Neural cell (in vitro differentiated cells): ENCODE measurements at regions not wholly inside any gene's neighbourhood (a gene's known extent, or its start where the extent isn't known, plus 50 kb on each side); places are given as distances from the start of the nearest gene placed in this dataset.

Source experiments
- CTCF ChIP-seq: fragments of 450-650 bp; IDR thresholded peaks from 2 replicates; pipeline ENCODE4 v1.5.1; 2014; ENCODE audit warnings: antibody characterized with exemption, mild to moderate bottlenecking, moderate library complexity; ENCODE audit not compliant: poor library complexity, severe bottlenecking
- EP300 ChIP-seq: fragments of 450-650 bp; conservative IDR thresholded peaks from 2 replicates; pipeline ENCODE4 v1.6.1; 2014; ENCODE audit warnings: antibody characterized with exemption, mild to moderate bottlenecking, moderate library complexity; ENCODE audit not compliant: poor library complexity, severe bottlenecking
- MXI1 ChIP-seq: fragments of 450-650 bp; conservative IDR thresholded peaks from 2 replicates; pipeline ENCODE4 v1.6.1; 2014; ENCODE audit warnings: antibody characterized with exemption, mild to moderate bottlenecking; ENCODE audit not compliant: poor library complexity, severe bottlenecking

- TF ChIP-seq CTCF (no peak), EP300 (peak; percentile 22), MXI1 (no peak)
Observed at GRCh38 chr2:2734308-2734707, 403.2 kb upstream of the MYT1L start.
